H1 (cell line): ENCODE measurements at regions not wholly inside any gene's neighbourhood (a gene's known extent, or its start where the extent isn't known, plus 50 kb on each side); places are given as distances from the start of the nearest gene placed in this dataset.

Source experiments
- CTCF ChIA-PET: fragments of 300-600 bp; sonication (Branson Sonifier 250); formaldehyde crosslinking; loops from one replicate; lab custom pipeline; 2021; ENCODE audit not compliant: partially characterized antibody; lab: Charles Lee
- POLR2A ChIA-PET: fragments of 300-600 bp; sonication (Branson Sonifier 250); formaldehyde crosslinking; loops from one replicate; lab custom pipeline; 2021; ENCODE audit warnings: inconsistent platforms; ENCODE audit not compliant: partially characterized antibody; lab: Charles Lee
- DNase-seq, 2 experiments: peaks; one replicate each; pipeline versions ENCODE4 v3.0.0 to v3.0.0-alpha.2; 2010 to 2022; ENCODE audit warnings: low spot score in 2 of 2, low read depth in 1 of 2, mixed read lengths in 1 of 2
- FAIRE-seq: peaks from 2 replicates; lab custom pipeline; 2011; peaks lifted over from hg19 to GRCh38; lab: Jason Lieb, UNC
- H2AFZ ChIP-seq: 2 replicates; pipeline ENCODE4 v1.8.1; 2012; ENCODE audit warnings: low read length, inconsistent platforms
- H2AK5ac ChIP-seq: 2 replicates; pipeline ENCODE4 v1.6.1; 2013; ENCODE audit warnings: low read depth, low read length
- H2BK120ac ChIP-seq: replicated peaks from 2 replicates; pipeline ENCODE3; 2013; ENCODE audit warnings: low read depth, low read length, inconsistent platforms
- H2BK12ac ChIP-seq: 2 replicates; pipeline ENCODE4 v1.6.1; 2013; ENCODE audit warnings: low read depth, low read length
- H2BK15ac ChIP-seq: 2 replicates; pipeline ENCODE4 v1.6.1; 2013; ENCODE audit warnings: low read length
- H2BK20ac ChIP-seq: 2 replicates; pipeline ENCODE4 v1.6.1; 2013; ENCODE audit warnings: low read length
- H2BK5ac ChIP-seq: 2 replicates; pipeline ENCODE4 v1.6.1; 2013; ENCODE audit warnings: low read depth, low read length
- H3K14ac ChIP-seq: 2 replicates; pipeline ENCODE4 v1.6.1; 2013; ENCODE audit warnings: inconsistent platforms; ENCODE audit not compliant: insufficient read length
- H3K18ac ChIP-seq: 2 replicates; pipeline ENCODE4 v1.6.1; 2013; ENCODE audit warnings: low read length; ENCODE audit errors: extremely low read depth
- H3K23ac ChIP-seq: 2 replicates; pipeline ENCODE4 v1.6.1; 2013; ENCODE audit warnings: inconsistent platforms; ENCODE audit not compliant: insufficient read length
- H3K23me2 ChIP-seq: 2 replicates; pipeline ENCODE4 v1.6.1; 2013; ENCODE audit warnings: low read depth, low read length
- H3K27ac ChIP-seq: 2 replicates; pipeline ENCODE4 v1.6.1; 2011; ENCODE audit warnings: low read depth, low read length, inconsistent platforms
- H3K27me3 ChIP-seq, 4 experiments: replicated peaks in 1 of 4; 1 replicate in 1 of 4; 2 replicates in 3 of 4; pipeline versions ENCODE4 v1.6.1 to v1.8.1; 2011 to 2013; ENCODE audit warnings: low read length in 3 of 4, mild to moderate bottlenecking in 3 of 4, inconsistent platforms in 2 of 4, mixed read lengths in 2 of 4, moderate library complexity in 1 of 4; ENCODE audit not compliant: control insufficient read depth in 3 of 4, insufficient read depth in 3 of 4; ENCODE audit errors: extremely low read depth in 1 of 4
- H3K36me3 ChIP-seq, 4 experiments: 2 replicates each; pipeline versions ENCODE4 v1.6.1 to v1.8.1; 2011 to 2013; ENCODE audit warnings: mild to moderate bottlenecking in 4 of 4, low read length in 3 of 4, moderate library complexity in 2 of 4, control low read depth in 1 of 4, inconsistent platforms in 1 of 4; ENCODE audit not compliant: insufficient read depth in 4 of 4, control insufficient read depth in 2 of 4
- H3K4ac ChIP-seq: replicated peaks from 2 replicates; pipeline ENCODE3; 2013; ENCODE audit warnings: low read length, low read depth, mixed read lengths, inconsistent platforms; ENCODE audit not compliant: insufficient read length
- H3K4me1 ChIP-seq, 4 experiments: replicated peaks in 1 of 4; 1 replicate in 1 of 4; 2 replicates in 3 of 4; pipeline versions ENCODE4 v1.6.1 to v1.8.1; 2011 to 2013; ENCODE audit warnings: low read length in 3 of 4, inconsistent platforms in 2 of 4, mixed read lengths in 1 of 4; ENCODE audit not compliant: insufficient read depth in 4 of 4, control insufficient read depth in 3 of 4
- H3K4me2 ChIP-seq, 2 experiments: 2 replicates each; pipeline versions ENCODE4 v1.6.1 to v1.8.1; 2011 to 2013; ENCODE audit warnings: low read depth in 2 of 2, low read length in 2 of 2, control low read depth in 1 of 2, inconsistent platforms in 1 of 2, mild to moderate bottlenecking in 1 of 2; ENCODE audit not compliant: insufficient read depth in 1 of 2
- H3K4me3 ChIP-seq, 4 experiments: fragments of 200-600, 300-600 bp in 1 of 4; sonication (generic), shearing (Covaris generic), sonication (Bioruptor Twin) in 1 of 4; 2 replicates each; pipeline versions ENCODE4 v1.5.1 to v1.8.1; 2011 to 2016; ENCODE audit warnings: low read length in 4 of 4, low read depth in 3 of 4, control low read depth in 2 of 4, inconsistent platforms in 2 of 4, mild to moderate bottlenecking in 2 of 4, mixed read lengths in 1 of 4, moderate library complexity in 1 of 4; ENCODE audit not compliant: insufficient read depth in 2 of 4; ENCODE audit errors: extremely low read depth in 1 of 4
- H3K56ac ChIP-seq: replicated peaks from 2 replicates; pipeline ENCODE3; 2013; ENCODE audit warnings: low read depth, mild to moderate bottlenecking, mixed read lengths, low read length, inconsistent platforms; ENCODE audit not compliant: insufficient read length
- H3K79me1 ChIP-seq: 2 replicates; pipeline ENCODE4 v1.6.1; 2013; ENCODE audit warnings: low read depth, low read length, control low read depth
- H3K79me2 ChIP-seq, 2 experiments: 2 replicates each; pipeline versions ENCODE4 v1.6.1 to v1.8.1; 2012 to 2013; ENCODE audit warnings: low read length in 2 of 2, mild to moderate bottlenecking in 2 of 2, inconsistent platforms in 1 of 2; ENCODE audit not compliant: insufficient read depth in 2 of 2, control insufficient read depth in 1 of 2
- H3K9ac ChIP-seq, 4 experiments: replicated peaks in 1 of 4; 1 replicate in 1 of 4; 2 replicates in 3 of 4; pipeline versions ENCODE4 v1.6.1 to v1.8.1; 2011 to 2013; ENCODE audit warnings: low read depth in 3 of 4, low read length in 3 of 4, control low read depth in 2 of 4, mild to moderate bottlenecking in 2 of 4, moderate library complexity in 2 of 4, inconsistent platforms in 1 of 4; ENCODE audit errors: extremely low read depth in 1 of 4
- H3K9me3 ChIP-seq, 2 experiments: 2 replicates each; pipeline versions ENCODE4 v1.6.1 to v1.8.1; 2012 to 2013; ENCODE audit warnings: mild to moderate bottlenecking in 2 of 2, moderate library complexity in 2 of 2, control low read depth in 1 of 2, inconsistent platforms in 1 of 2, low read depth in 1 of 2, low read length in 1 of 2, mixed read lengths in 1 of 2; ENCODE audit not compliant: insufficient read depth in 2 of 2
- H4K20me1 ChIP-seq, 2 experiments: replicated peaks in 1 of 2; 2 replicates each; pipeline versions ENCODE3 to v1.8.1; 2011 to 2013; ENCODE audit warnings: inconsistent platforms in 2 of 2, low read length in 2 of 2, mild to moderate bottlenecking in 1 of 2; ENCODE audit not compliant: insufficient read depth in 2 of 2, control insufficient read depth in 1 of 2
- H4K5ac ChIP-seq: 2 replicates; pipeline ENCODE4 v1.6.1; 2013; ENCODE audit warnings: low read length, low read depth, mixed read lengths, inconsistent platforms; ENCODE audit not compliant: insufficient read length
- H4K8ac ChIP-seq: 2 replicates; pipeline ENCODE4 v1.8.0; 2013; ENCODE audit warnings: mild to moderate bottlenecking, moderate library complexity, low read length, inconsistent platforms; ENCODE audit not compliant: insufficient read depth; ENCODE audit errors: extremely low read depth
- H4K91ac ChIP-seq: replicated peaks from 2 replicates; pipeline ENCODE3; 2013; ENCODE audit warnings: low read length, mixed read lengths, inconsistent platforms; ENCODE audit not compliant: insufficient read length
- FOSL1 ChIP-seq: IDR thresholded peaks from 2 replicates; pipeline ENCODE4 v1.6.1; 2011; ENCODE audit warnings: mild to moderate bottlenecking, low read depth, low read length, moderate library complexity; ENCODE audit not compliant: insufficient read depth
- POLR2A ChIP-seq, 2 experiments: IDR thresholded peaks; 1 replicate in 1 of 2; 2 replicates in 1 of 2; pipeline ENCODE4 v1.6.1; 2011; ENCODE audit warnings: low read depth in 2 of 2, low read length in 2 of 2, mild to moderate bottlenecking in 2 of 2; ENCODE audit errors: control extremely low read depth in 1 of 2
- RFX5 ChIP-seq: IDR thresholded peaks from 2 replicates; pipeline ENCODE4 v1.6.1; 2011; ENCODE audit warnings: low read depth, low read length, improper control_type of control experiment, borderline replicate concordance
- RNF2 ChIP-seq: fragments of 200-900, 300-1000 bp; sonication (generic); IDR thresholded peaks from 2 replicates; pipeline ENCODE4 v1.7.1; 2016; ENCODE audit warnings: borderline replicate concordance, low read depth, mild to moderate bottlenecking, antibody characterized with exemption, low read length; ENCODE audit not compliant: poor library complexity, severe bottlenecking; ENCODE audit errors: missing control alignments
- SIN3A ChIP-seq, 2 experiments: IDR thresholded peaks in 1 of 2; conservative IDR thresholded peaks in 1 of 2; 2 replicates each; pipeline ENCODE4 v1.6.1; 2011 to 2012; ENCODE audit warnings: low read length in 2 of 2, improper control_type of control experiment in 1 of 2, low read depth in 1 of 2, mild to moderate bottlenecking in 1 of 2
- SIRT6 ChIP-seq: IDR thresholded peaks from one replicate; pipeline ENCODE4 v1.7.1; 2012; ENCODE audit warnings: low read length, inconsistent platforms
- SP1 ChIP-seq: IDR thresholded peaks from 2 replicates; pipeline ENCODE4 v1.6.1; 2011; ENCODE audit warnings: low read depth, low read length
- TAF7 ChIP-seq: optimal IDR thresholded peaks from 2 replicates; pipeline ENCODE3; 2011; ENCODE audit warnings: low read depth, mild to moderate bottlenecking, inconsistent platforms, low read length, moderate library complexity, borderline replicate concordance
- TCF12 ChIP-seq: IDR thresholded peaks from 2 replicates; pipeline ENCODE4 v1.6.1; 2011; ENCODE audit warnings: low read depth, mild to moderate bottlenecking, low read length
- WGBS, 2 experiments: shearing (Covaris generic) in 1 of 2; methylation state at CpG; one replicate each; pipeline versions ENCODE4 v1.1.6 to v1.1.7; 2013 to 2015; ENCODE audit warnings: low lambda C conversion rate in 2 of 2, mixed read lengths in 2 of 2, inconsistent platforms in 1 of 2, low coverage in 1 of 2, missing lambda C conversion rate in 1 of 2; ENCODE audit not compliant: insufficient replicate concordance in 2 of 2, insufficient coverage in 1 of 2, insufficient read length in 1 of 2; ENCODE audit errors: extremely low coverage in 1 of 2, missing lambda C conversion rate in 1 of 2; 5-methylcytosine and 5-hydroxymethylcytosine counted together
- TF ChIP-seq, protein P1 (sequence below): IDR thresholded peaks from 2 replicates; pipeline ENCODE4 v1.6.1; 2011; ENCODE audit warnings: low read depth, mild to moderate bottlenecking, low read length; ENCODE audit not compliant: insufficient read depth
- TF ChIP-seq, protein P2 (sequence below), 3 experiments: IDR thresholded peaks; 1 replicate in 2 of 3; 2 replicates in 1 of 3; pipeline versions ENCODE4 v1.5.1 to v1.6.1; 2011; ENCODE audit warnings: low read length in 3 of 3, mild to moderate bottlenecking in 3 of 3, inconsistent platforms in 2 of 3, low read depth in 1 of 3, moderate library complexity in 1 of 3; ENCODE audit not compliant: insufficient read depth in 1 of 3; ENCODE audit errors: control extremely low read depth in 1 of 3

DNA sequence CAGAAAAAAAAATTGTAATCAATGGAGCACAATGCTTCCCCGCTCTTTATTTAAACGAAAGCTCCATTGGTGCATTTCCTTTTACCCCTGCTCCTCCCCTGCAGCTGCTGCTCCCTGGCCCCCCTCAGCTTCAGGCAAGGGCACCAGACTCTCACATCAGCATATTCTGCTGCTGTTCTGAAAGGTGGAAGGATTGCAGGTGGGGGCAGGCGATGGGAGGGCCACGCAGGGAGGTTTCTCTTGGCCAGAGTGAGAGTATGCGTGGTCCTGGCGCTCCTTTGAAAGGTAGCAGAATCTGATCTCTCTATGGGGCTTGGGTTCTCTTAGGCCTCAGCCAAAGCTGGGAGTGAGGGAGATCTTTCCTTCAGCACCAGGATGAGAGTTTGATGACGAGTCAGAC, 240.9 kb upstream of the CADM1 start:
- Histone ChIP-seq H3K27ac (no peak overlapping the region), H4K20me1 (no peaks in the 10 kb centered on the region), H3K36me3 (no peaks in the 10 kb centered on the region), H3K4me2 (no peak overlapping the region; a peak in 1 of 4 replicates), H4K8ac (no peak overlapping the region), H4K5ac (no peak overlapping the region), H3K27me3 (peaks cover 0 to 5% (median 0%) of the 10 kb centered on the region in 4 experiments; a peak in 3 of 7 replicates), H2BK20ac (no peak overlapping the region), H2BK120ac (no peak overlapping the region), H2BK5ac (no peak overlapping the region), H2BK15ac (no peak overlapping the region), H3K56ac (no peak overlapping the region), H2BK12ac (no peak overlapping the region), H3K23me2 (no peaks in the 10 kb centered on the region), H2AFZ (no peak overlapping the region), H4K91ac (no peak overlapping the region), H3K79me1 (no peaks in the 10 kb centered on the region), H3K4me1 (peaks cover 0 to 10% (median 4%) of the 10 kb centered on the region in 4 experiments; a peak in 5 of 7 replicates), H3K23ac (no peak overlapping the region), H2AK5ac (no peak overlapping the region), H3K14ac (no peak overlapping the region), H3K9ac (no peak overlapping the region), H3K9me3 (no peaks in the 10 kb centered on the region), H3K79me2 (no peaks in the 10 kb centered on the region), H3K4me3 (no peak overlapping the region), H3K4ac (no peak overlapping the region), H3K18ac (peak overlapping the region; percentile 22; the same call in 1 of the 2 replicates)
- FAIRE-seq (no peak), DNase-seq (no peak)
- ChIA-PET POLR2A (no interaction called here), CTCF (interaction anchor here (0.7 kb wide), 1 partner anchor 149 kb away, joined by 3 read pairs; no protein-coding TSS in a partner anchor)
- 60% methylated on average over 7 of the region's 7 CpGs; no CpG with 5 or more reads in 1 of the 2 experiments for WGBS, 2 experiments
- no peak for TF ChIP-seq SP1
- TF ChIP-seq TAF7 = no peak
- TF ChIP-seq, protein P1, sequence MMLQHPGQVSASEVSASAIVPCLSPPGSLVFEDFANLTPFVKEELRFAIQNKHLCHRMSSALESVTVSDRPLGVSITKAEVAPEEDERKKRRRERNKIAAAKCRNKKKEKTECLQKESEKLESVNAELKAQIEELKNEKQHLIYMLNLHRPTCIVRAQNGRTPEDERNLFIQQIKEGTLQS = no peak
- no peak for TF ChIP-seq TCF12
- no peak for TF ChIP-seq RFX5
- no peak for TF ChIP-seq SIN3A (conservative IDR thresholded peaks at IDR 0.05 in 1 of 2, IDR thresholded peaks at IDR 0.05 in 1 of 2; ENCODE audit: low read depth in 1 of 2, low read length in 2 of 2)
- no peak for TF ChIP-seq RNF2
- TF ChIP-seq POLR2A (IDR thresholded peaks at IDR 0.05; ENCODE audit: control extremely low read depth in 1 of 2, low read depth in 2 of 2, low read length in 2 of 2) = no peak
- TF ChIP-seq, protein P2, sequence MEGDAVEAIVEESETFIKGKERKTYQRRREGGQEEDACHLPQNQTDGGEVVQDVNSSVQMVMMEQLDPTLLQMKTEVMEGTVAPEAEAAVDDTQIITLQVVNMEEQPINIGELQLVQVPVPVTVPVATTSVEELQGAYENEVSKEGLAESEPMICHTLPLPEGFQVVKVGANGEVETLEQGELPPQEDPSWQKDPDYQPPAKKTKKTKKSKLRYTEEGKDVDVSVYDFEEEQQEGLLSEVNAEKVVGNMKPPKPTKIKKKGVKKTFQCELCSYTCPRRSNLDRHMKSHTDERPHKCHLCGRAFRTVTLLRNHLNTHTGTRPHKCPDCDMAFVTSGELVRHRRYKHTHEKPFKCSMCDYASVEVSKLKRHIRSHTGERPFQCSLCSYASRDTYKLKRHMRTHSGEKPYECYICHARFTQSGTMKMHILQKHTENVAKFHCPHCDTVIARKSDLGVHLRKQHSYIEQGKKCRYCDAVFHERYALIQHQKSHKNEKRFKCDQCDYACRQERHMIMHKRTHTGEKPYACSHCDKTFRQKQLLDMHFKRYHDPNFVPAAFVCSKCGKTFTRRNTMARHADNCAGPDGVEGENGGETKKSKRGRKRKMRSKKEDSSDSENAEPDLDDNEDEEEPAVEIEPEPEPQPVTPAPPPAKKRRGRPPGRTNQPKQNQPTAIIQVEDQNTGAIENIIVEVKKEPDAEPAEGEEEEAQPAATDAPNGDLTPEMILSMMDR (IDR thresholded peaks at IDR 0.05; ENCODE audit: control extremely low read depth in 1 of 3, insufficient read depth in 1 of 3, low read depth in 1 of 3, low read length in 3 of 3) = no peak
- TF ChIP-seq SIRT6 = no peak
- no peak for TF ChIP-seq FOSL1
